ENCODE measurements at regions not wholly inside any gene's neighbourhood (a gene's known extent, or its start where the extent isn't known, plus 50 kb on each side); places are given as distances from the start of the nearest gene placed in this dataset.
A peak's percentile ranks its signal among the peaks of the same experiment; 100 is the strongest.

- TF ChIP-seq CTCF (IDR thresholded peaks at IDR 0.05; ENCODE audit: extremely low read depth, insufficient read depth, missing control alignments), result no peak
- DNase-seq (ENCODE audit: low spot score), result no peak
- in situ Hi-C loops (cut with MboI; ENCODE audit: low pct_unique_long_range_greater_than_20kb, low sequenced_read_pairs, unreplicated experiment), result no loop called here
Measured at GRCh38 chr3:147866561-147866960, 457.4 kb downstream of the ZIC1 start.

- in situ Hi-C loops (cut with MboI; ENCODE audit: low pct_unique_long_range_greater_than_20kb, low sequenced_read_pairs, unreplicated experiment), result no loop called here
- TF ChIP-seq CTCF (IDR thresholded peaks at IDR 0.05; ENCODE audit: extremely low read depth, insufficient read depth, missing control alignments), result no peak
- DNase-seq (ENCODE audit: low spot score), result no peak
Measured at GRCh38 chr3:147872568-147872967, 463.4 kb downstream of the ZIC1 start.

GRCh38 chr3:147875498-147875897, 466.3 kb downstream of the ZIC1 start:
- in situ Hi-C loops (cut with MboI; ENCODE audit: low pct_unique_long_range_greater_than_20kb, low sequenced_read_pairs, unreplicated experiment), result no loop called here
- TF ChIP-seq CTCF (IDR thresholded peaks at IDR 0.05; ENCODE audit: extremely low read depth, insufficient read depth, missing control alignments), result no peak
- DNase-seq (ENCODE audit: low spot score), result no peak

GRCh38 chr3:147881933-147882332, 472.8 kb downstream of the ZIC1 start:
- in situ Hi-C loops (cut with MboI; ENCODE audit: low pct_unique_long_range_greater_than_20kb, low sequenced_read_pairs, unreplicated experiment), result no loop called here
- no peak for DNase-seq (ENCODE audit: low spot score)
- no peak for TF ChIP-seq CTCF (IDR thresholded peaks at IDR 0.05; ENCODE audit: extremely low read depth, insufficient read depth, missing control alignments)

GRCh38 chr3:147886879-147887278, 477.7 kb downstream of the ZIC1 start:
- in situ Hi-C loops (cut with MboI; ENCODE audit: low pct_unique_long_range_greater_than_20kb, low sequenced_read_pairs, unreplicated experiment), result no loop called here
- no peak for TF ChIP-seq CTCF (IDR thresholded peaks at IDR 0.05; ENCODE audit: extremely low read depth, insufficient read depth, missing control alignments)
- no peak for DNase-seq (ENCODE audit: low spot score)

GRCh38 chr3:147887797-147888196, 478.6 kb downstream of the ZIC1 start:
- no peak for DNase-seq (ENCODE audit: low spot score)
- TF ChIP-seq CTCF (IDR thresholded peaks at IDR 0.05; ENCODE audit: extremely low read depth, insufficient read depth, missing control alignments), result no peak
- in situ Hi-C loops (cut with MboI; ENCODE audit: low pct_unique_long_range_greater_than_20kb, low sequenced_read_pairs, unreplicated experiment), result no loop called here

- no peak for TF ChIP-seq CTCF (IDR thresholded peaks at IDR 0.05; ENCODE audit: extremely low read depth, insufficient read depth, missing control alignments)
- peak; percentile 8 for DNase-seq (ENCODE audit: low spot score)
- in situ Hi-C loops (cut with MboI; ENCODE audit: low pct_unique_long_range_greater_than_20kb, low sequenced_read_pairs, unreplicated experiment), result no loop called here
Measured at GRCh38 chr3:147890114-147890513, 480.9 kb downstream of the ZIC1 start.

Data from GM13977 (cell line).